ENCODE measurements at regions not wholly inside any gene's neighbourhood (a gene's known extent, or its start where the extent isn't known, plus 50 kb on each side); places are given as distances from the start of the nearest gene placed in this dataset.
"Not testable (repeated sequence)": the region's sequence is repeated elsewhere in the genome, so short reads cannot be mapped to it uniquely, and the experiment has no call there.

GRCh38 chr7:81333536-81333935 lies 414.7 kb upstream of the SEMA3C start:
- no peak for FAIRE-seq

GRCh38 chr7:81333004-81333403 lies 414.2 kb upstream of the SEMA3C start:
- no peak for FAIRE-seq

GRCh38 chr7:81331061-81332018 lies 412.5 kb upstream of the SEMA3C start:
- FAIRE-seq: no peak

GRCh38 chr7:81330108-81330507 lies 411.3 kb upstream of the SEMA3C start:
- no peak for FAIRE-seq

GRCh38 chr7:81327468-81328266 lies 408.8 kb upstream of the SEMA3C start:
- FAIRE-seq: no peak

GRCh38 chr7:81321949-81322348 lies 403.1 kb upstream of the SEMA3C start:
- FAIRE-seq: no peak

GRCh38 chr7:81317741-81318140 lies 398.9 kb upstream of the SEMA3C start:
- FAIRE-seq: no peak

GRCh38 chr7:81308643-81309322 lies 389.9 kb upstream of the SEMA3C start:
- FAIRE-seq: no peak

- FAIRE-seq: no peak
Observed at GRCh38 chr7:81301815-81302214, 383.0 kb upstream of the SEMA3C start.

- FAIRE-seq: no peak
Observed at GRCh38 chr7:81300753-81301152, 381.9 kb upstream of the SEMA3C start.

GRCh38 chr7:81299711-81300110 lies 380.9 kb upstream of the SEMA3C start:
- FAIRE-seq: no peak

GRCh38 chr7:81298951-81299666 lies 380.3 kb upstream of the SEMA3C start:
- no peak for FAIRE-seq

- FAIRE-seq: no peak
Observed at GRCh38 chr7:81297317-81297716, 378.5 kb upstream of the SEMA3C start.

GRCh38 chr7:81296726-81297125 lies 377.9 kb upstream of the SEMA3C start:
- no peak for FAIRE-seq

GRCh38 chr7:81294897-81295515 lies 376.2 kb upstream of the SEMA3C start:
- no peak for FAIRE-seq

- no peak for FAIRE-seq
Observed at GRCh38 chr7:81293806-81294205, 375.0 kb upstream of the SEMA3C start.

GRCh38 chr7:81286754-81287153 lies 367.9 kb upstream of the SEMA3C start:
- FAIRE-seq: not testable (repeated sequence)

GRCh38 chr7:81285142-81285871 lies 366.5 kb upstream of the SEMA3C start:
- FAIRE-seq: no peak

GRCh38 chr7:81284576-81284975 lies 365.7 kb upstream of the SEMA3C start:
- FAIRE-seq: no peak

GRCh38 chr7:81280531-81280930 lies 361.7 kb upstream of the SEMA3C start:
- FAIRE-seq: no peak

GRCh38 chr7:81277691-81278090 lies 358.8 kb upstream of the SEMA3C start:
- no peak for FAIRE-seq
